Activated naive CD4-positive, alpha-beta T cell treated with anti-CD3 and anti-CD28 coated beads for 36 hours (primary cell): ENCODE measurements at regions not wholly inside any gene's neighbourhood (a gene's known extent, or its start where the extent isn't known, plus 50 kb on each side); places are given as distances from the start of the nearest gene placed in this dataset.
A peak's percentile ranks its signal among the peaks of the same experiment; 100 is the strongest.

Experiments used
- CTCF ChIA-PET: fragments of 350-600 bp; sonication (Branson Sonifier 250); formaldehyde crosslinking; loops from one replicate; lab custom pipeline; 2021; ENCODE audit warnings: antibody characterized with exemption; lab: Charles Lee
- DNase-seq: peaks from one replicate; pipeline ENCODE4 v3.0.0-alpha.2; 2020
- H3K27ac Mint-ChIP-seq: one replicate; pipeline ENCODE4 v1.8.0; 2021; ENCODE audit warnings: mild to moderate bottlenecking, mixed read lengths
- H3K27me3 Mint-ChIP-seq: one replicate; pipeline ENCODE4 v1.8.0; 2021; ENCODE audit warnings: low read depth, mixed read lengths
- H3K36me3 Mint-ChIP-seq: one replicate; pipeline ENCODE4 v1.8.0; 2021; ENCODE audit warnings: low read depth, mixed read lengths
- H3K4me1 Mint-ChIP-seq: one replicate; pipeline ENCODE4 v1.8.0; 2021; ENCODE audit warnings: low read depth, mixed read lengths
- H3K4me3 Mint-ChIP-seq: one replicate; pipeline ENCODE4 v1.8.0; 2021; ENCODE audit warnings: mild to moderate bottlenecking, moderate library complexity, mixed read lengths
- H3K9me3 Mint-ChIP-seq: one replicate; pipeline ENCODE4 v1.8.0; 2021; ENCODE audit warnings: mixed read lengths
- intact Hi-C: fragments of 100-400 bp; cut with micrococcal nuclease; formaldehyde crosslinking; loops from one replicate; pipeline ENCODE4 v1.15.1; 2023

DNA sequence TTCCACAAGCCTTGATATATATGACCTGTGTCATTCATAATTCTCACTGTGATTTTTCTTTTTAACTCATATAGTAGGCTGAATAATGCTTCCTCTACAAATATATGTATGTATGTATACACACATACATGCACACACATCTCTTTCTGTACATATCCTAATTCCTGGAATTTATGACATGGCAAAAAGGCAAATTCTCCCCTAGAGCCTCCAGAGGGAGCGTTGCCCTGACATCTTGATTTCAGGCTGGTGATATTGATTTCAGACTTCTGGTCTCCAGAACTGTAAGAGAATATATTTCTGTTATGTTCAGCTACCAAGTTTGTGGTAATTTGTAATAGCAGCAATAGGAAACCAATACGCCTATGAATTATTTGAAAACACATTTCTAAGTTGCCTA lies 166.6 kb upstream of the GAS1 start:
- H3K4me1 Mint-ChIP-seq: no peaks in the 10 kb centered on the region
- H3K9me3 Mint-ChIP-seq: no peaks in the 10 kb centered on the region
- CTCF ChIA-PET: no interaction called here
- DNase-seq: no peak
- no peaks in the 10 kb centered on the region for H3K36me3 Mint-ChIP-seq
- no peak overlapping the region for H3K4me3 Mint-ChIP-seq
- intact Hi-C loops: no loop called here
- peaks cover 16% of the 10 kb centered on the region for H3K27me3 Mint-ChIP-seq
- no peak overlapping the region for H3K27ac Mint-ChIP-seq

DNA sequence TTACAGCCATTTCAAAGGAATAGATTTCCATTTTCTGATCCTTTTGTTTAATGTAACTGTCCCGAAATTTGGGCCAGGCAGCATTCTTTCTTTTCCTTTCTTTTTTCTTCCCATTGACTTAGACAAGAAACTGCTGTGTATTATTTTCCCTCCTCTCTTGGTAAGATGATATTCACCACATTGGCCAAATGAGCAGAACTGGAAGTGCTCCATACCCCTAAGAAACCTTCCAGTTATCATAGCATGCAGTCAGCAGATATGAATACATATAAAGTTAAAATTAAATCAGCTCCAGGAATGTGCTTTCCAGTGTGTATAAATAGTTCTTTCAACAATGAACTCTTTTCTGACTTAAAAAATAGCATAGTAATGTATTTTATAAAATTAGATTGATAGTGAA lies 168.5 kb upstream of the GAS1 start:
- H3K4me1 Mint-ChIP-seq: no peaks in the 10 kb centered on the region
- no peak for DNase-seq
- CTCF ChIA-PET: no interaction called here
- intact Hi-C loops: no loop called here
- no peaks in the 10 kb centered on the region for H3K9me3 Mint-ChIP-seq
- peaks cover 20% of the 10 kb centered on the region for H3K27me3 Mint-ChIP-seq
- no peak overlapping the region for H3K4me3 Mint-ChIP-seq
- no peaks in the 10 kb centered on the region for H3K36me3 Mint-ChIP-seq
- no peak overlapping the region for H3K27ac Mint-ChIP-seq

DNA sequence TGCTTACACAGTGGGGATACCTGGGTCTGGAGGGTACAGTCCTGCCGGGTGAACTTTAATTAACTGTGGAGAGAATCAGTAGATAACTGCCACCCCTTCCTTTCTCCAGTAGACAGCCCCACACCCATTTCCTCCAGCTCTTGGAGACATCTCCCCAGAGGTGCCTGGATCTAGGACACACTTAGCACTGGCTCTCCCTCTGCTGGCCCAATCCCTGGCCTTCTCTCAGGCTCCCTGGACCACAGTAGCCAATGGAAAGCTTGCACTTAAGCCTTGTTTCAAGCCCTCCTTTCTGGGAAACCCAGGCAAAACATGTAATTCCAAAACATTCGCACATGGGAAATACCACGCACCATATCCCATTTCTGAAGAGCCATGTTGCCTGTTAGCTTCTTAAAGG lies 169.2 kb upstream of the GAS1 start:
- no peak for DNase-seq
- CTCF ChIA-PET: no interaction called here
- intact Hi-C loops: no loop called here
- no peak overlapping the region for H3K27ac Mint-ChIP-seq
- H3K4me3 Mint-ChIP-seq: no peak overlapping the region
- no peaks in the 10 kb centered on the region for H3K4me1 Mint-ChIP-seq
- peaks cover 20% of the 10 kb centered on the region for H3K27me3 Mint-ChIP-seq
- H3K9me3 Mint-ChIP-seq: no peaks in the 10 kb centered on the region
- H3K36me3 Mint-ChIP-seq: no peaks in the 10 kb centered on the region

DNA sequence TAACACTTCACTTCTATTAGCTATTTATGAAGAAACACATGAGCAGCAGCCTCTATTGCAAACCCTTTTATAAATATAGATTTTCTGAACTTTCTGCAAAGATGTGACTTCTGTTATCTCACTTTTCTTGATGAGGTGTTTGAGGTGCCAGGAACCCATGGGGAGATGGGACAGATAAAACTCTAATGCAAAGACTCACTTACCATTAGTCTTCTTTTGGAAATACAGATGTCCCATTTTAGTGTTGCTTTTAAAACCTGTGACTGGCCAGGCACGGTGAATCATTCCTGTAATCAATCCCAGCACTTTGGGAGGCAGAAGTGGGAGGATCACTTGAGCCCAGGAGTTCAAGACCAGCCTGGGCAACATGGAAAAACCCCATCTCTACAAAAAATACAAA lies 171.3 kb upstream of the GAS1 start:
- no peaks in the 10 kb centered on the region for H3K9me3 Mint-ChIP-seq
- CTCF ChIA-PET: no interaction called here
- intact Hi-C loops: no loop called here
- H3K27ac Mint-ChIP-seq: no peak overlapping the region
- H3K27me3 Mint-ChIP-seq: peaks cover 23% of the 10 kb centered on the region
- peaks cover 10% of the 10 kb centered on the region for H3K4me1 Mint-ChIP-seq
- DNase-seq: no peak
- H3K4me3 Mint-ChIP-seq: no peak overlapping the region
- H3K36me3 Mint-ChIP-seq: no peaks in the 10 kb centered on the region

DNA sequence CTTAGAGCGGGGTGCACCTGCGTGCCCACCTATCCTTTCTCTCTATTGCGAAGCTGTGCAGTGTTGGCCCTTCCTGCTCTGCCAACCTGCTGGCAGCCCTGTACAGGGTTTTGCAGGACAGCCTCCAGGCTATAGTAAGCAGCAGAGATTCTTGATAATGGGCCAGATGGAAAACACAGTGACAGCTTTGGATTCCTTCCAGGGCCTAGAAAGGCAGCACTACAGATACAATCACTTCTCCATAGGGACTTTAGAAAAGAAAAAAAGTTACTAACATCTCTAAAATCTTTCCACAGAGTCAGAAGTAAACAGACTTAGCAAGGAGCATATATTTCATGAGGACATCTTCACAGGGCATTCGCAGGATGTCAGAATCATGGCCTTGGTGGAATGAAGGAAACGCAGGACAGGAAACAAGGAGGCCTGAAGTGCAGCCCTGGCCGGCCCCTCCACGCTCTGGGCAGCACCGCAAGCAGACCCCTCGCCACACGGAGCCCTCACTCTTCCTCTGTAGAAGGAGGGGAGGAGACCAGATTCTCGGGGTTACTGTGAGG lies 172.1 kb upstream of the GAS1 start:
- CTCF ChIA-PET: no interaction called here
- H3K27ac Mint-ChIP-seq: no peak overlapping the region

DNA sequence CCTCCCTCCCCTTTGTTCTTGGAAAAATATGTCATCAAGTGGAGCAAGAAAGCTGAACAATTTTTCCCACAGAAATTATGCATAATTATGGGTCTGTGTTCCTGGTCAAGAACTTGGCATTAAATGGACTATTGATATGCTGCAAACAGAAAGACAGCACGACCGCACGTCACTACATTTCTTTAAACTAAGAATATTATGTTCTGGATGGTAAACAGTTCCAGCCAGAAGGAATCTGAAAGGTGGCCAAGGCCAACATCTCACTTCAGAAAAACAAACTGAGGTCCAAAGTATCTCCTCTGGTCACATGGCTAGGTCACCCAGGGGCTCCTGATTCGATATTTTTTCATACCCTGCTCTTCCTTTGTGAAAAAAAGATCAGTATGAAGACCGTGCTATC lies 173.3 kb upstream of the GAS1 start:
- H3K4me1 Mint-ChIP-seq: peaks cover 10% of the 10 kb centered on the region
- peaks cover under 1% of the 10 kb centered on the region for H3K36me3 Mint-ChIP-seq
- no peak overlapping the region for H3K27ac Mint-ChIP-seq
- no peaks in the 10 kb centered on the region for H3K9me3 Mint-ChIP-seq
- no peak for DNase-seq
- CTCF ChIA-PET: no interaction called here
- H3K27me3 Mint-ChIP-seq: peaks cover 25% of the 10 kb centered on the region
- intact Hi-C loops: no loop called here
- H3K4me3 Mint-ChIP-seq: no peak overlapping the region

More for the DNA sequence above, 172.1 kb upstream of the GAS1 start:
- Mint-ChIP-seq H3K9me3 (no peaks in the 10 kb centered on the region), H3K27me3 (peaks cover 23% of the 10 kb centered on the region), H3K4me3 (no peak overlapping the region), H3K36me3 (no peaks in the 10 kb centered on the region), H3K4me1 (peaks cover 10% of the 10 kb centered on the region)
- intact Hi-C loops: no loop called here
- no peak for DNase-seq

DNA sequence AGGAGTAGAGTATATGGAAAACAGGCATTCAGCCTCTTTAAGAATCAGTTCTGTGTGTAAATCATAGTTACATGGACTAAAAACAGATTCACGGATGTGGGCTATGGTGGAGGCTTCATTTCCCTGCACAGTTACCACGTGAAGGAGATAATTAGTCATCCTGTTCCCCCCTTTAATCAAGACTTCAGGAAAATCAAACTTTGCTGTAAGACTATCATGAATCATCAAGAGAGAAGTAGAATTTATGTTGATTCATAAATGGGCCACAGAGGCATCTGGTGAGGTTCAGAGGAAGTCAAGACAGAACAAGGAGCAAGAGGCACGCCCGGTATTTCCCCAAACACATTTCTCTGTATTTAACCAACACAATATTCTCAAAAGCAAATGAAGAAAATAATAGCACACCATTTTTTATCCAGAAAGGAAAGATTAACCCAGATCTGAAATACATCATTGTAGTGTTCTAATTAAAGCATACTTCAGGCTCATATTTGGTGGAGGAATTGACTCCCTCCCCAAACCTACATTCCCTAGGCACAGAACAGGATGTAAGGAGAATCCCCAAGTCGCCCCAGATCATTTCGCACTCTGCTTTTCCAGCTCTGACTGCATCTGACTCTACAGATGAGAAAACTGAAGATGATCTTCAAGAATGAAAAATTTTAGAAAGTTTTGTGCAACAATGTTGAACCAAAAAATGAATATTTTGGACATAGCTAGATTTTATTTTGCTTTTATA lies 175.8 kb upstream of the GAS1 start:
- DNase-seq: peak; percentile 51
- peaks cover 10% of the 10 kb centered on the region for H3K4me1 Mint-ChIP-seq
- peak overlapping the region; percentile 6 for H3K27ac Mint-ChIP-seq
- no peak overlapping the region for H3K4me3 Mint-ChIP-seq
- H3K9me3 Mint-ChIP-seq: no peaks in the 10 kb centered on the region
- peaks cover 24% of the 10 kb centered on the region for H3K27me3 Mint-ChIP-seq
- H3K36me3 Mint-ChIP-seq: peaks cover 1% of the 10 kb centered on the region
- intact Hi-C loops: loop anchor here (1.0 to 2.0 kb wide), 3 partner anchors 153 to 586 kb away; partner anchors contain the start of gene GAS1
- CTCF ChIA-PET: interaction anchor here (0.7 kb wide), 1 partner anchor 202 kb away, joined by 3 read pairs; no protein-coding TSS in a partner anchor

DNA sequence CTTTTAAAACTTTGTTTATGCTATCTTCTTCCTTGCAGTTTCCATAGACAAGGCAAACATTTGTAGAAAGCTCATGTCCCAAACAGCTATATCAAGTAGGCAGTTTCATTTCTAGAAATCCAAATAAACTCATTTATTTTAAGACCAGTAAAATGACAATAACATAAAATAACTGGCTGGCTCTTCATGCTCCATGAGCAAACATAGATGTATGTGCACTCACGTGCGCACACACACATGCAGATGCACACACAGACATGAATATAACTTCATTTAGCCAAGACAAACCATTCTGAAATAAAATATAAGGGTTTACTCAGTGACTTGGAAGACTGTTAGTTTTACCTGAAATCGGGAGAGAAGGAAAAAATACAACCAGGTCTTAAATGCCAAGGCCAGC lies 176.5 kb upstream of the GAS1 start:
- no peak overlapping the region for H3K4me3 Mint-ChIP-seq
- H3K9me3 Mint-ChIP-seq: no peaks in the 10 kb centered on the region
- peaks cover 10% of the 10 kb centered on the region for H3K4me1 Mint-ChIP-seq
- CTCF ChIA-PET: interaction anchor here (0.7 kb wide), 1 partner anchor 201 kb away, joined by 3 read pairs; no protein-coding TSS in a partner anchor
- no peak for DNase-seq
- H3K27me3 Mint-ChIP-seq: peaks cover 25% of the 10 kb centered on the region
- no peak overlapping the region for H3K27ac Mint-ChIP-seq
- intact Hi-C loops: loop anchor here (1.0 to 2.0 kb wide), 3 partner anchors 152 to 585 kb away; partner anchors contain the start of gene GAS1
- H3K36me3 Mint-ChIP-seq: peaks cover 1% of the 10 kb centered on the region

DNA sequence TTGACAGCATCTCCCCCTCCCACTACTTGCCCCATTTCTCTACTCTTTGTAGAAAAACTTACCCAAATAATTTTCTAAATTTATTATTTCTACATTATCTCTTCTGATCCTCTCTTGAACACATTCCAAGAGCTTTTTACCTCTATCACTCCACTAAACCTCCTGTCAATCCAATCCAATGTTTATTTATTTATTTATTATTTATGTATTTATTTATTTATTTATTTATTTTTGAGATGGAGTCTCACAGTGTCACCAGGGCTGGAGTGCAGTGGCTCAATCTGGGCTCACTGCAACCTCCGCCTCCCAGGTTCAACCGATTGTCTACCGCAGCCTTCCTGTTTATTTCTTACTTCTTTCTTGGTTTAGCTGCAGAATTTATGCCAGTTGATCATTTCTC lies 178.5 kb upstream of the GAS1 start:
- intact Hi-C loops: no loop called here
- H3K4me1 Mint-ChIP-seq: peaks cover 10% of the 10 kb centered on the region

DNA sequence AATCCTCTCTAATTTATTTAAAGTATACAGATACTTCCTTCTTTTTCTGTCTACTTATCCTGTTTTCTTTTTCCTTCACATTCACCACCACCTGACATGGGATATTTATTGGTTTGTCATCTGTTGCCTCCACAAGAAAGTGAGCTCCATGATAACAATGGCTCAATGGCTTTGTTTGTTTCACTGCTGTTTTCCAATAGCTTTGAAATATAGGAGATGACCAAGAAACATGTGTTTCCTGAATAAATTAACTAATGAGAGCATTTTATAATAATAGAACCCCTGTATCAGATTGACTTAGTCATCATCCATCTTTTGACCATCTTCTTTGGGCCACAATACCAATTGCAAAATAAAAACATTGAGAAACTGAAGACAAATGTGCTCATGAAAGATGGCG lies 180.2 kb upstream of the GAS1 start:
- peaks cover 7% of the 10 kb centered on the region for H3K4me1 Mint-ChIP-seq
- H3K36me3 Mint-ChIP-seq: peaks cover 1% of the 10 kb centered on the region
- H3K4me3 Mint-ChIP-seq: no peak overlapping the region
- CTCF ChIA-PET: no interaction called here
- DNase-seq: no peak
- no peak overlapping the region for H3K27ac Mint-ChIP-seq
- H3K27me3 Mint-ChIP-seq: peaks cover 25% of the 10 kb centered on the region
- peaks cover 4% of the 10 kb centered on the region for H3K9me3 Mint-ChIP-seq
- intact Hi-C loops: no loop called here

More for the DNA sequence above, 178.5 kb upstream of the GAS1 start:
- CTCF ChIA-PET: no interaction called here
- no peak for DNase-seq
- H3K9me3 Mint-ChIP-seq: no peaks in the 10 kb centered on the region
- H3K27ac Mint-ChIP-seq: no peak overlapping the region
- H3K27me3 Mint-ChIP-seq: peaks cover 27% of the 10 kb centered on the region
- no peak overlapping the region for H3K4me3 Mint-ChIP-seq
- peaks cover 1% of the 10 kb centered on the region for H3K36me3 Mint-ChIP-seq

DNA sequence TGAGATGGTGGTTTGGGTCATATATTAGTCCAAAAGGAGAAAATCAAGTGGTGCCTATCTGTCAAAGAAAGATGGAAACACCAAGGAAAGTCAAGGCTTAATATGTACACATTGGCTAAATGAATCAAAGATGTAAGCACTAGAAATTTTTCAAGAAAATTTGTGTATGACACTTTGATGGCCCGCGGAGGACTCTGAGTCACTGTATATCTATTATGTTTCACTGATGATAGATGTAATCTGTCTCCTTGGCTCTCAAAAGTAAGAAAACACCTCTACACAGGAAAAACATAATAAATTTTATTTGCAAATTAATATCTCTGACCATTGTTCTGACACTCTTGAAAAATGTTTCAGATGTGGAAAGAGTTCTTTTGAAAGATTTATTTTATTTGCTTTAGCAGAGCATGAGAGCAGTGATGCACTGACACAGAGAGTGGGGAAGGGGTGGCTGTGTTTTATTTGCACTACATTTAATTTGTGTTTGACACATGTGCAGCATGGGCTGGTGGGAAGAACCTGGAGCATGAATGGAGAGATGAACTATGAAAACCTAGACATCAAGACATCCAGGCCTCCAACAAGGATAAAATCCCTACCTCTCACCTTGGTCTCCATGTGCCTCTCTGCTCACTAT lies 180.8 kb upstream of the GAS1 start:
- CTCF ChIA-PET: no interaction called here
- Mint-ChIP-seq H3K9me3 (peaks cover 8% of the 10 kb centered on the region), H3K4me3 (no peak overlapping the region), H3K36me3 (peaks cover 1% of the 10 kb centered on the region), H3K27me3 (peaks cover 25% of the 10 kb centered on the region), H3K27ac (no peak overlapping the region), H3K4me1 (peaks cover 3% of the 10 kb centered on the region)
- intact Hi-C loops: no loop called here
- no peak for DNase-seq

DNA sequence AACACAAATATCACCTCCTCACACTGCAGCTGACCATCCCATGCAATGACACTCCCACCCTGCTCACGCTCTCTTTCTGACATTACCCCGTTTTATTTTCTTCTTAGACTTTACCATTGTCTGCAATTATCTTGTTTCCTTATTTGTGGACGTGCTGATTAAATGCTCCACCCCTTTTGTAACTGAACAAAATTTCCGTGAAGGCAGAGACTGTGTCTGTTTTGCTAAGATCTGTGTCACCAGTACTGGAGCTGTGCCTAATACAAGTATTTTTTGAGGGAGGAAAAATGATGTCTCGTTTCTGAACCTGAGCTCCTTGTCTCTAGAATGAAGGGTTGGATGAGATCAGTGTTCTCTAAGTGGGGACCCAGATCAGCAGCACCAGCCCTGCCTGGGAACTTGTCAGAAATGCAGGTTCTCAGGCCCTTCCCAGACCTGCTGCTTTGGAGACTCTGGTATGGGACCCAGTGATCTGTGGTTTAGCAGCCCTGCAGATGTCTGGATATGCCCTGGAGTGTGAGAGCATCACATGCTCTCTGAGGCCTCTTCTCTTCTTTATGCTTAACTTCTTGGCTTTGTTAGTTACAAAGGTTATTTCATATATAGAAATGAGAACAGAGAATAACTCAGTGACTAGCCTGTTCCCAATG lies 181.7 kb upstream of the GAS1 start:
- DNase-seq: no peak
- intact Hi-C loops: no loop called here
- Mint-ChIP-seq H3K36me3 (peaks cover 1% of the 10 kb centered on the region), H3K27ac (no peak overlapping the region), H3K9me3 (peaks cover 12% of the 10 kb centered on the region), H3K27me3 (peaks cover 25% of the 10 kb centered on the region), H3K4me3 (no peak overlapping the region), H3K4me1 (no peaks in the 10 kb centered on the region)
- CTCF ChIA-PET: no interaction called here
